Esophagus squamous epithelium (tissue), 5 donors: ENCODE measurements at regions not wholly inside any gene's neighbourhood (a gene's known extent, or its start where the extent isn't known, plus 50 kb on each side); places are given as distances from the start of the nearest gene placed in this dataset.

Source experiments
- DNase-seq: peaks from one replicate; lab custom pipeline; 2025; lab: John Stamatoyannopoulos, UW
- H3K27ac ChIP-seq, 4 donors: fragments of 200-600 bp; sonication (generic); one replicate each; pipeline ENCODE4 v1.5.1; 2016 to 2019; ENCODE audit warnings: mild to moderate bottlenecking in 1 of 4
- H3K27me3 ChIP-seq, 4 donors: fragments of 200-600 bp; sonication (generic); 1 replicate in 3 of 4; 2 replicates in 1 of 4; pipeline versions ENCODE4 v1.5.1 to v1.6.0; 2017 to 2021; ENCODE audit warnings: antibody characterized with exemption in 1 of 4
- H3K36me3 ChIP-seq, 3 donors: fragments of 200-600 bp; sonication (generic); one replicate each; pipeline ENCODE4 v1.5.1; 2016 to 2019
- H3K4me1 ChIP-seq, 3 donors: fragments of 200-600 bp; sonication (generic); one replicate each; pipeline ENCODE4 v1.5.1; 2017 to 2019
- H3K4me3 ChIP-seq, 4 donors: fragments of 200-600 bp; sonication (generic); 1 replicate in 3 of 4; 2 replicates in 1 of 4; pipeline ENCODE4 v1.5.1; 2016 to 2019; ENCODE audit warnings: mild to moderate bottlenecking in 2 of 4, moderate library complexity in 1 of 4
- H3K9me3 ChIP-seq, 3 donors: fragments of 200-600 bp; sonication (generic); one replicate each; pipeline ENCODE4 v1.5.1; 2016 to 2019
- POLR2A ChIP-seq, 4 donors: fragments of 450-650 bp; IDR thresholded peaks; one replicate each; pipeline ENCODE4 v1.6.1; 2017; ENCODE audit warnings: antibody characterized with exemption in 4 of 4, mild to moderate bottlenecking in 4 of 4, moderate library complexity in 3 of 4
- WGBS, 2 donors: methylation state at CpG; one replicate each; pipeline ENCODE4 v1.1.5; 2018; 5-methylcytosine and 5-hydroxymethylcytosine counted together
- intact Hi-C: fragments of 100-400 bp; cut with DNase I; formaldehyde crosslinking; loops from one replicate; pipeline ENCODE4 v1.15.0; 2022
- TF ChIP-seq, protein P1 (sequence below), 6 experiments: fragments of 450-650 bp in 4 of 6; fragments of 200-600 bp in 2 of 6; sonication (generic) in 2 of 6; IDR thresholded peaks; one replicate each; pipeline ENCODE4 v1.5.1; 2016 to 2019; ENCODE audit warnings: antibody characterized with exemption in 6 of 6, mild to moderate bottlenecking in 4 of 6, moderate library complexity in 4 of 6
- donor health status: DM: yes; HTN: yes; CAD: no.

DNA sequence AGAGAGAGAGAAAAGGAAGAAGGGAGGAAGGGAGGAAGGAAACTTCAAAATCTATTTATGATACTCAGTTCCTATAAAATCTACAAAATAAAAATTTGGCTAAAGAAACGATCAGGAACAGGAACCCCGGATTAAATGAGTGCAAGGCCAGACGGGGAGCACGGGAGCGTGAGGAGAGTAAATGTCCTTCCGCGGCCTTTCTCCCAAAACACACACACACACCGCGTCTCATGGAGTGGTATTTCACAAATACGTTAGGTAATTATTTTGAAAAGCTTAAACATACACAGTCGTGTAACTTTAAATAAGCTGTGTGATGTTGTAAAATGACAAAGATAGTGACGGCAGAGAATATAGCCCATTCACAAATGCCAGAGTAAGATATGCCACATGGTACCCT, 125.7 kb upstream of the AFDN start:
- Histone ChIP-seq H3K9me3 (no peaks in the 10 kb centered on the region), H3K27me3 (peaks cover 0 to 9% (median 0%) of the 10 kb centered on the region in 4 donors), H3K4me3 (no peak overlapping the region), H3K36me3 (no peaks in the 10 kb centered on the region), H3K27ac (peak overlapping the region in 3 of 4 donors; percentile 4 to 81 (median 61)), H3K4me1 (peaks cover 0 to 22% (median 5%) of the 10 kb centered on the region in 3 donors)
- TF ChIP-seq, protein P1, sequence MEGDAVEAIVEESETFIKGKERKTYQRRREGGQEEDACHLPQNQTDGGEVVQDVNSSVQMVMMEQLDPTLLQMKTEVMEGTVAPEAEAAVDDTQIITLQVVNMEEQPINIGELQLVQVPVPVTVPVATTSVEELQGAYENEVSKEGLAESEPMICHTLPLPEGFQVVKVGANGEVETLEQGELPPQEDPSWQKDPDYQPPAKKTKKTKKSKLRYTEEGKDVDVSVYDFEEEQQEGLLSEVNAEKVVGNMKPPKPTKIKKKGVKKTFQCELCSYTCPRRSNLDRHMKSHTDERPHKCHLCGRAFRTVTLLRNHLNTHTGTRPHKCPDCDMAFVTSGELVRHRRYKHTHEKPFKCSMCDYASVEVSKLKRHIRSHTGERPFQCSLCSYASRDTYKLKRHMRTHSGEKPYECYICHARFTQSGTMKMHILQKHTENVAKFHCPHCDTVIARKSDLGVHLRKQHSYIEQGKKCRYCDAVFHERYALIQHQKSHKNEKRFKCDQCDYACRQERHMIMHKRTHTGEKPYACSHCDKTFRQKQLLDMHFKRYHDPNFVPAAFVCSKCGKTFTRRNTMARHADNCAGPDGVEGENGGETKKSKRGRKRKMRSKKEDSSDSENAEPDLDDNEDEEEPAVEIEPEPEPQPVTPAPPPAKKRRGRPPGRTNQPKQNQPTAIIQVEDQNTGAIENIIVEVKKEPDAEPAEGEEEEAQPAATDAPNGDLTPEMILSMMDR (IDR thresholded peaks at IDR 0.05) = no peak
- no peak for TF ChIP-seq POLR2A (IDR thresholded peaks at IDR 0.05)
- intact Hi-C loops = no loop called here
- WGBS, 2 donors = 81 to 89% methylated on average over 12 of the region's 12 CpGs
- DNase-seq = no peak

DNA sequence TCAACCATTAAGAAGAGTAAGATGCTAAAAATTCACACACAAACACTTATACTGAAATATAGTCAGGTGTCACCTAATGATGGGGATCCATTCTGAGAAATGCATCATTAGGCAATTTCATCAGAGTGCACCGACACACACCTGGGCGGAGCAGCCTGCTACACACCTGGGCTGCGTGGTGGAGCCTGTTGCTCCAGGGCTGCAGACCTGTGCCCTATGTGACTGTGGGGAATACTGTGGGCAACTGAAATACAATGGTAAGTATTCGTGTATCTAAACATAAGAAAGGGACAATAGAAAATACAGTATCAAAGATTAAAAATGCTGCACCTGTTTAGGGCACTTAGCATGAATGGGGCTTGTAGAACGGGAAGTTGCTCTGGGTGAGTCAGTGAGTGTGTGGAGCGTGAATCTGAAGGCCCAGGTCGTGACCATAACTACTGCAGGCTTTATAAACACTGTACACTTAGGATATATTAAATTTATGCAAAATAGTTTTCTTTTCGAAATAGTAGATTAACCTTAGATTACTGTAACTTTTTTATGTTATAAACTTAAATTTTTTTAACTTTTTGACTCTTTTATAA, 124.4 kb upstream of the AFDN start:
- peak overlapping the region in 2 of 4 donors; percentile 1 to 61 for H3K27ac ChIP-seq
- H3K4me1 ChIP-seq = peaks cover 0 to 22% (median 5%) of the 10 kb centered on the region in 3 donors
- H3K4me3 ChIP-seq = no peak overlapping the region
- DNase-seq = no peak
- peaks cover 0 to 15% (median 0%) of the 10 kb centered on the region in 4 donors for H3K27me3 ChIP-seq
- 59 to 65% methylated on average over 8 of the region's 8 CpGs for WGBS, 2 donors
- no peaks in the 10 kb centered on the region for H3K36me3 ChIP-seq
- TF ChIP-seq, protein P1 (IDR thresholded peaks at IDR 0.05) = no peak
- no peak for TF ChIP-seq POLR2A (IDR thresholded peaks at IDR 0.05)
- no peaks in the 10 kb centered on the region for H3K9me3 ChIP-seq
- intact Hi-C loops = no loop called here

DNA sequence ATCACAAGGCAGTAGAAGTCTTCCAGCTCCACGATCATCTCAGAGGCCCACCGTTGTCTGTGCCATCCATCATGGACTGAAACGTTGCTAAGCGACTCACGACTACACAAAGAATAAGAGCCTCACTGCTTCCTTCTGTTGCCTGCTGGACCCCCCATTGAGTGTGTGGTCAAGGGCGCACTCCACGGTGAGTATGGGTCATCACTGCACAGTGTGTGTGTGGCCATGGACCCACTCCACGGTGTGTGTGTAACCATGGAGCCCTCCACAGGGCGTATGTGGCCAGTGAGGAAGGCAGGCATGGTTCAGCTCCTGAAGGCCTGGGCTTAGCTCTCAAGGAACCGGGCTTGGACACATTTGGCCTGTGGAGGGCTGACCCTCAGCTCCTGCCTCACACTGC, 123.4 kb upstream of the AFDN start:
- Histone ChIP-seq H3K27me3 (peaks cover 0 to 10% (median 0%) of the 10 kb centered on the region in 4 donors), H3K9me3 (no peaks in the 10 kb centered on the region), H3K4me3 (no peak overlapping the region), H3K27ac (no peak overlapping the region), H3K4me1 (peaks cover 0 to 22% (median 5%) of the 10 kb centered on the region in 3 donors), H3K36me3 (no peaks in the 10 kb centered on the region)
- intact Hi-C loops = no loop called here
- WGBS, 2 donors = 85 to 91% methylated on average over 6 to 8 of the region's 10 CpGs
- DNase-seq = no peak
- TF ChIP-seq, protein P1 (IDR thresholded peaks at IDR 0.05) = no peak
- TF ChIP-seq POLR2A (IDR thresholded peaks at IDR 0.05) = no peak

DNA sequence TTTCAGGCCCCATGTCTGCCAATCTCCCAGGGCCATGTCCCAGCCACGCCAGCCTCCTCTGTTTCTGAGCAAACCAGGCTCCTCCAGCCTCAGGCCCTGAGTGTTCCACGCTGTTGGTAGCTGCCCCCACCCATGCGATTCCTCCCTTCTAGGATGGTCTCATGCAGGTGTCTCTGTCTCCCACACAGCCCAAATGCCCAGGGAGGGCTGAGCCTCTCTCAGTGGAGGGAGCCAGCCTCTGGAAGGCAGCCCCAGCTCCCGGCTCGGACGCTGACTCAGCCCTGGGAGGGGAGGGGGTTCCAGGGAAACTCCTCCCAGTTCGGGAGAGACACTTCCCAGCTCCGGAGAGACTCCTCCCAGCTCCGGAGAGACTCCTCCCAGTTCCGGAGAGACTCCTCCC, 122.9 kb upstream of the AFDN start:
- H3K4me1 ChIP-seq = peaks cover 0 to 18% (median 4%) of the 10 kb centered on the region in 3 donors
- DNase-seq = no peak
- no peak for TF ChIP-seq POLR2A (IDR thresholded peaks at IDR 0.05)
- TF ChIP-seq, protein P1 (IDR thresholded peaks at IDR 0.05) = no peak
- no peak overlapping the region for H3K4me3 ChIP-seq
- H3K27ac ChIP-seq = no peak overlapping the region
- H3K36me3 ChIP-seq = no peaks in the 10 kb centered on the region
- WGBS, 2 donors = 80 to 89% methylated on average over 1 to 3 of the region's 10 CpGs
- peaks cover 0 to 6% (median 0%) of the 10 kb centered on the region in 4 donors for H3K27me3 ChIP-seq
- intact Hi-C loops = no loop called here
- H3K9me3 ChIP-seq = no peaks in the 10 kb centered on the region

DNA sequence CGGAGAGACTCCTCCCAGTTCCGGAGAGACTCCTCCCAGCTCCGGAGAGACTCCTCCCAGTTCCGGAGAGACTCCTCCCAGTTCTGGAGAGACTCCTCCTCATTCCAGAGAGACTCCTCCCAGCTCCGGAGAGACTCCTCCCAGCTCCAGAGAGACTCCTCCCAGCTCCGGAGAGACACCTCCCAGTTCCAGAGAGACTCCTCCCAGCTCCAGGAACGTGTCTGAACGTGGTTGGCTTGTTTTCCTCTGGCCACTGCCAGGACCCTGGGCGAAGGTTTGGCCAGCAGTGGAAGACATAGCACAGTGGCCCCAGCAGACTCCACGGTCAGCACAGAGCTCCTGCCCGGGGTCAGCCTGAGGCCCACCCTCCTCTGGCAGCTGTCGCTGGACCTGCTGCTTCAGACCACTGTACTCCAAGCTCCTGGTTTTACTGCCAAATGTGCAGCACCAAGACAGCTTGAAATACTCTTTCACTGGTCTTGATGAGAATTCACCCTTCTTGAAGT, 122.3 kb upstream of the AFDN start:
- Histone ChIP-seq H3K4me1 (peaks cover 0 to 11% (median 0%) of the 10 kb centered on the region in 3 donors), H3K9me3 (no peaks in the 10 kb centered on the region), H3K4me3 (no peak overlapping the region), H3K36me3 (no peaks in the 10 kb centered on the region), H3K27me3 (peaks cover 0 to 5% (median 0%) of the 10 kb centered on the region in 4 donors), H3K27ac (no peak overlapping the region)
- intact Hi-C loops = no loop called here
- WGBS, 2 donors = 82 to 88% methylated on average over 4 of the region's 12 CpGs
- TF ChIP-seq, protein P1 (IDR thresholded peaks at IDR 0.05) = no peak
- no peak for TF ChIP-seq POLR2A (IDR thresholded peaks at IDR 0.05)
- no peak for DNase-seq
